ENCODE measurements at regions not wholly inside any gene's neighbourhood (a gene's known extent, or its start where the extent isn't known, plus 50 kb on each side); places are given as distances from the start of the nearest gene placed in this dataset.

DNA sequence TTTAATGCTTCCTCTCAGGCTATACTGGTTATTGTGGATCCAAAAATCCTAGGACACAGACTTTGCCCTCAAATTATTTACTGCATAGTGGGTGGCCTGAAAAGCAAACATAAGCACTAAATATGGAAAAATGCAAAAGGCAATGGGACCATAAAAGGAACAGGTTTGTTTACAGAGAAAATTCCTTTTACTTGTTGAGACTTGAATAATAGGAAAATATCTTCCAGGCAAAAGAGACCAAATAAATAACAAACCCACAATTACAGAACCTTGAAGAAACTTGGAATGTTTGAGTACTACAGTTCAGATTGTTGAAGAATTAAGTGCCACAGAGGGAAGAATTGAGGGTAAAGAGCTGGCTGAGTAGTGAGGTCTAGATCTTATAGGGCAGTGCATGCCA lies 711.0 kb downstream of the C4orf33 start:
- no peak overlapping the region for H3K4me3 ChIP-seq (ENCODE audit: low read length)

GRCh38 chr4:129808242-129808641 lies 712.3 kb downstream of the C4orf33 start:
- H4K20me1 ChIP-seq (ENCODE audit: insufficient read depth), result no peaks in the 10 kb centered on the region
- H3K4me3 ChIP-seq (ENCODE audit: low read length), result no peak overlapping the region
- no peaks in the 10 kb centered on the region for H3K9me3 ChIP-seq (ENCODE audit: low read length)
- no peaks in the 10 kb centered on the region for H3K79me2 ChIP-seq (replicated peaks; ENCODE audit: insufficient read depth, low read length)
- H2AFZ ChIP-seq (ENCODE audit: low read depth, low read length), result no peak overlapping the region
- no peaks in the 10 kb centered on the region for H3K27me3 ChIP-seq (ENCODE audit: insufficient read depth, low read depth, low read length)
- TF ChIP-seq CTCF (IDR thresholded peaks at IDR 0.05; ENCODE audit: poor library complexity, severe bottlenecking) (no peak), RAD21 (conservative IDR thresholded peaks at IDR 0.05) (no peak), EZH2 (IDR thresholded peaks at IDR 0.05; ENCODE audit: borderline replicate concordance, insufficient read depth, low read length, poor library complexity, severe bottlenecking) (no peak), POLR2AphosphoS5 (IDR thresholded peaks at IDR 0.05) (no peak), TAF1 (IDR thresholded peaks at IDR 0.05; ENCODE audit: low read depth) (no peak)
- H3K9me2 ChIP-seq (ENCODE audit: insufficient read depth, low read length), result no peaks in the 10 kb centered on the region
- no peak overlapping the region for H3K4me2 ChIP-seq (ENCODE audit: low read length)
- no peak overlapping the region for H3K27ac ChIP-seq (ENCODE audit: low read length)
- H3K9ac ChIP-seq (ENCODE audit: low read length), result no peak overlapping the region
- no peaks in the 10 kb centered on the region for H3K36me3 ChIP-seq (ENCODE audit: insufficient read depth, low read length)
- peaks cover 5% of the 10 kb centered on the region for H3F3A ChIP-seq (ENCODE audit: insufficient read depth, low read length, poor library complexity, severe bottlenecking)

More for the DNA sequence above, 711.0 kb downstream of the C4orf33 start:
- no peak overlapping the region for H2AFZ ChIP-seq (ENCODE audit: low read depth, low read length)
- H3K27me3 ChIP-seq (ENCODE audit: insufficient read depth, low read depth, low read length), result no peaks in the 10 kb centered on the region
- no peaks in the 10 kb centered on the region for H4K20me1 ChIP-seq (ENCODE audit: insufficient read depth)
- peaks cover 6% of the 10 kb centered on the region for H3F3A ChIP-seq (ENCODE audit: insufficient read depth, low read length, poor library complexity, severe bottlenecking)
- no peaks in the 10 kb centered on the region for H3K36me3 ChIP-seq (ENCODE audit: insufficient read depth, low read length)
- TF ChIP-seq RAD21 (conservative IDR thresholded peaks at IDR 0.05) (no peak), POLR2AphosphoS5 (IDR thresholded peaks at IDR 0.05) (no peak), SMC3 (conservative IDR thresholded peaks at IDR 0.05; ENCODE audit: poor library complexity) (no peak), EZH2 (IDR thresholded peaks at IDR 0.05; ENCODE audit: borderline replicate concordance, insufficient read depth, low read length, poor library complexity, severe bottlenecking) (no peak), CTCF (IDR thresholded peaks at IDR 0.05; ENCODE audit: poor library complexity, severe bottlenecking) (no peak), TAF1 (IDR thresholded peaks at IDR 0.05; ENCODE audit: low read depth) (no peak), MXI1 (conservative IDR thresholded peaks at IDR 0.05; ENCODE audit: poor library complexity, severe bottlenecking) (no peak), EP300 (conservative IDR thresholded peaks at IDR 0.05; ENCODE audit: poor library complexity, severe bottlenecking) (no peak)
- TF ChIP-seq, protein P1, sequence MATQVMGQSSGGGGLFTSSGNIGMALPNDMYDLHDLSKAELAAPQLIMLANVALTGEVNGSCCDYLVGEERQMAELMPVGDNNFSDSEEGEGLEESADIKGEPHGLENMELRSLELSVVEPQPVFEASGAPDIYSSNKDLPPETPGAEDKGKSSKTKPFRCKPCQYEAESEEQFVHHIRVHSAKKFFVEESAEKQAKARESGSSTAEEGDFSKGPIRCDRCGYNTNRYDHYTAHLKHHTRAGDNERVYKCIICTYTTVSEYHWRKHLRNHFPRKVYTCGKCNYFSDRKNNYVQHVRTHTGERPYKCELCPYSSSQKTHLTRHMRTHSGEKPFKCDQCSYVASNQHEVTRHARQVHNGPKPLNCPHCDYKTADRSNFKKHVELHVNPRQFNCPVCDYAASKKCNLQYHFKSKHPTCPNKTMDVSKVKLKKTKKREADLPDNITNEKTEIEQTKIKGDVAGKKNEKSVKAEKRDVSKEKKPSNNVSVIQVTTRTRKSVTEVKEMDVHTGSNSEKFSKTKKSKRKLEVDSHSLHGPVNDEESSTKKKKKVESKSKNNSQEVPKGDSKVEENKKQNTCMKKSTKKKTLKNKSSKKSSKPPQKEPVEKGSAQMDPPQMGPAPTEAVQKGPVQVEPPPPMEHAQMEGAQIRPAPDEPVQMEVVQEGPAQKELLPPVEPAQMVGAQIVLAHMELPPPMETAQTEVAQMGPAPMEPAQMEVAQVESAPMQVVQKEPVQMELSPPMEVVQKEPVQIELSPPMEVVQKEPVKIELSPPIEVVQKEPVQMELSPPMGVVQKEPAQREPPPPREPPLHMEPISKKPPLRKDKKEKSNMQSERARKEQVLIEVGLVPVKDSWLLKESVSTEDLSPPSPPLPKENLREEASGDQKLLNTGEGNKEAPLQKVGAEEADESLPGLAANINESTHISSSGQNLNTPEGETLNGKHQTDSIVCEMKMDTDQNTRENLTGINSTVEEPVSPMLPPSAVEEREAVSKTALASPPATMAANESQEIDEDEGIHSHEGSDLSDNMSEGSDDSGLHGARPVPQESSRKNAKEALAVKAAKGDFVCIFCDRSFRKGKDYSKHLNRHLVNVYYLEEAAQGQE (IDR thresholded peaks at IDR 0.05; ENCODE audit: borderline replicate concordance), result no peak
- H3K9ac ChIP-seq (ENCODE audit: low read length), result no peak overlapping the region
- no peaks in the 10 kb centered on the region for H3K9me2 ChIP-seq (ENCODE audit: insufficient read depth, low read length)
- no peak overlapping the region for H3K4me2 ChIP-seq (ENCODE audit: low read length)
- no peaks in the 10 kb centered on the region for H3K79me2 ChIP-seq (replicated peaks; ENCODE audit: insufficient read depth, low read length)
- H3K9me3 ChIP-seq (ENCODE audit: low read length), result no peaks in the 10 kb centered on the region
- H3K27ac ChIP-seq (ENCODE audit: low read length), result no peak overlapping the region

Measured in neural cell (in vitro differentiated cells).